AML-193 (cell line): ENCODE measurements at regions not wholly inside any gene's neighbourhood (a gene's known extent, or its start where the extent isn't known, plus 50 kb on each side); places are given as distances from the start of the nearest gene placed in this dataset.

Source experiments
- DNase-seq, 2 experiments: peaks; one replicate each; lab custom pipeline; 2025; lab: John Stamatoyannopoulos, UW

- DNase-seq, result no peak
Observed at GRCh38 chr10:10126218-10126617, 891.5 kb upstream of the CELF2 start.

- no peak for DNase-seq
Observed at GRCh38 chr10:10128387-10128786, 889.3 kb upstream of the CELF2 start.

- DNase-seq, result no peak
Observed at GRCh38 chr10:10130686-10131085, 887.0 kb upstream of the CELF2 start.

GRCh38 chr10:10132009-10132408 is 885.7 kb upstream of the CELF2 start:
- DNase-seq, result no peak

- no peak for DNase-seq
Observed at GRCh38 chr10:10133281-10133680, 884.4 kb upstream of the CELF2 start.

GRCh38 chr10:10138685-10139084 is 879.0 kb upstream of the CELF2 start:
- no peak for DNase-seq

GRCh38 chr10:10141782-10142382 is 875.8 kb upstream of the CELF2 start:
- no peak for DNase-seq

GRCh38 chr10:10146604-10147003 is 871.1 kb upstream of the CELF2 start:
- DNase-seq, result no peak

- DNase-seq, result no peak
Observed at GRCh38 chr10:10149899-10150298, 867.8 kb upstream of the CELF2 start.

GRCh38 chr10:10156917-10157600 is 860.6 kb upstream of the CELF2 start:
- no peak for DNase-seq

GRCh38 chr10:10160821-10161312 is 856.8 kb upstream of the CELF2 start:
- no peak for DNase-seq

GRCh38 chr10:10164848-10165247 is 852.8 kb upstream of the CELF2 start:
- no peak for DNase-seq

GRCh38 chr10:10165415-10165814 is 852.3 kb upstream of the CELF2 start:
- DNase-seq, result no peak

GRCh38 chr10:10178476-10178875 is 839.2 kb upstream of the CELF2 start:
- no peak for DNase-seq

GRCh38 chr10:10193848-10194247 is 823.8 kb upstream of the CELF2 start:
- DNase-seq, result no peak

- DNase-seq, result no peak
Observed at GRCh38 chr10:10196701-10197100, 821.0 kb upstream of the CELF2 start.

- DNase-seq, result no peak
Observed at GRCh38 chr10:10197423-10197822, 820.2 kb upstream of the CELF2 start.

- no peak for DNase-seq
Observed at GRCh38 chr10:10198363-10198762, 819.3 kb upstream of the CELF2 start.

GRCh38 chr10:10204415-10204814 is 813.3 kb upstream of the CELF2 start:
- DNase-seq, result no peak

- DNase-seq, result no peak
Observed at GRCh38 chr10:10205906-10206305, 811.8 kb upstream of the CELF2 start.

- no peak for DNase-seq
Observed at GRCh38 chr10:10207538-10207937, 810.1 kb upstream of the CELF2 start.

GRCh38 chr10:10208196-10208595 is 809.5 kb upstream of the CELF2 start:
- no peak for DNase-seq

GRCh38 chr10:10209167-10209566 is 808.5 kb upstream of the CELF2 start:
- DNase-seq, result no peak

- no peak for DNase-seq
Observed at GRCh38 chr10:10211409-10211808, 806.3 kb upstream of the CELF2 start.
